Neural cell (in vitro differentiated cells): ENCODE measurements at regions not wholly inside any gene's neighbourhood (a gene's known extent, or its start where the extent isn't known, plus 50 kb on each side); places are given as distances from the start of the nearest gene placed in this dataset.

Source experiments
- CTCF ChIP-seq: fragments of 450-650 bp; IDR thresholded peaks from 2 replicates; pipeline ENCODE4 v1.5.1; 2014; ENCODE audit warnings: antibody characterized with exemption, mild to moderate bottlenecking, moderate library complexity; ENCODE audit not compliant: poor library complexity, severe bottlenecking
- EP300 ChIP-seq: fragments of 450-650 bp; conservative IDR thresholded peaks from 2 replicates; pipeline ENCODE4 v1.6.1; 2014; ENCODE audit warnings: antibody characterized with exemption, mild to moderate bottlenecking, moderate library complexity; ENCODE audit not compliant: poor library complexity, severe bottlenecking
- EZH2 ChIP-seq: fragments of 200-600, 300-800 bp; shearing (Covaris generic), sonication (generic); IDR thresholded peaks from 2 replicates; pipeline ENCODE4 v1.6.1; 2014; ENCODE audit warnings: antibody characterized with exemption, low read length, borderline replicate concordance, mild to moderate bottlenecking; ENCODE audit not compliant: insufficient read depth, poor library complexity, severe bottlenecking
- MXI1 ChIP-seq: fragments of 450-650 bp; conservative IDR thresholded peaks from 2 replicates; pipeline ENCODE4 v1.6.1; 2014; ENCODE audit warnings: antibody characterized with exemption, mild to moderate bottlenecking; ENCODE audit not compliant: poor library complexity, severe bottlenecking
- POLR2AphosphoS5 ChIP-seq: IDR thresholded peaks from 2 replicates; pipeline ENCODE4 v1.6.1; 2012
- RAD21 ChIP-seq: fragments of 450-650 bp; conservative IDR thresholded peaks from 2 replicates; pipeline ENCODE4 v1.6.1; 2014; ENCODE audit warnings: antibody characterized with exemption, mild to moderate bottlenecking, moderate library complexity
- REST ChIP-seq: IDR thresholded peaks from 2 replicates; pipeline ENCODE4 v1.6.1; 2012; ENCODE audit warnings: borderline replicate concordance
- SMC3 ChIP-seq: fragments of 450-650 bp; conservative IDR thresholded peaks from 2 replicates; pipeline ENCODE4 v1.6.1; 2014; ENCODE audit warnings: antibody characterized with exemption, mild to moderate bottlenecking, moderate library complexity; ENCODE audit not compliant: poor library complexity
- TAF1 ChIP-seq: IDR thresholded peaks from 2 replicates; pipeline ENCODE4 v1.6.1; 2012; ENCODE audit warnings: low read depth

GRCh38 chr13:40479196-40479845, 187.1 kb downstream of the FOXO1 start:
- TF ChIP-seq REST = no peak
- no peak for TF ChIP-seq POLR2AphosphoS5
- TF ChIP-seq CTCF = no peak
- TF ChIP-seq EP300 = no peak
- no peak for TF ChIP-seq SMC3
- no peak for TF ChIP-seq RAD21
- TF ChIP-seq EZH2 = no peak
- no peak for TF ChIP-seq TAF1
- TF ChIP-seq MXI1 = no peak
